Testis (tissue), 2 donors: ENCODE measurements at regions not wholly inside any gene's neighbourhood (a gene's known extent, or its start where the extent isn't known, plus 50 kb on each side); places are given as distances from the start of the nearest gene placed in this dataset.

Experiments used
- CTCF ChIP-seq, 3 experiments: fragments of 450-650 bp in 2 of 3; fragments of 200-600 bp in 1 of 3; sonication (generic) in 1 of 3; IDR thresholded peaks; one replicate each; pipeline ENCODE4 v1.5.1; 2016 to 2019; ENCODE audit warnings: antibody characterized with exemption in 3 of 3, mild to moderate bottlenecking in 2 of 3, moderate library complexity in 1 of 3
- POLR2A ChIP-seq: fragments of 450-650 bp; IDR thresholded peaks from one replicate; pipeline ENCODE4 v1.6.1; 2017; ENCODE audit warnings: antibody characterized with exemption, mild to moderate bottlenecking, moderate library complexity

DNA sequence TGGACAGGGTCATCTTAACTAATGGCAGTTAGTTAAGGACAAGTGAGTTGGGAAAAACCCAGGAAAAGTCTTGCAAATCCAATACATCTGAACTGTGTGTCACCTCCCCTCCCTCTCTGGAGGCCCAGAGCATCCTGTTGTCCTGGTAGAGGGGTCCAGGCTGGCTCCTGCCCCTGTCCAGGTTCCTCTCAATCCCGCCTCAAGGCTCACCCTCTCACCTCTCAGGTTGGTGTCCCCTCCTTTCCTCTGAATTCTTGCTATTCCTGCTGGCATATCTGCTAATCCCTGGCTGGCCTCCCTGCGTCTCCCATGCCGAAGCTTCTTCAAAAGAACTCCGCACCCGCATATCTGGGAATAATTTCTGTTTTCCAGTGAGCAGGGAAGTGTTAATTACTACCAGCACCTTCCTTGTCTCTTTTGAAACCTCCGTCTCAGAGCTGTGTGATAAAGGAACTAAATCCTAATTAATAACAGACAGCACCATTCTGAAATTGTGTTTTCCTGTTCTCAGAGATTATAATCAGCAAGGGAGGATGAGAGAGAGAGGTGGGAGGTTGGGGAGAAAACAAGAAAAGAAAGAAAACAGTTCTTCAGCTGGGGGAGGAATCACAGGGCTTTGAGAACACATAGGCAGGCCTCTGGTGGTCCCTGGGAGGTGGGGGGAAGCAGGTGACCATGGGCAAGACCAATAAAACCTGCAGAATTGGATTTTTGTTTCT is 568.0 kb downstream of the PTPRU start:
- TF ChIP-seq CTCF (IDR thresholded peaks at IDR 0.05) (no peak), POLR2A (no peak)
